Pancreas (tissue), 10 donors: ENCODE measurements at regions not wholly inside any gene's neighbourhood (a gene's known extent, or its start where the extent isn't known, plus 50 kb on each side); places are given as distances from the start of the nearest gene placed in this dataset.

Experiments used
- ATAC-seq, 4 donors: fragments of 200-7000 bp; cut with Tn5 transposase; one replicate each; pipeline versions ENCODE4 v1.8.0 to v1.9.1; 2020; ENCODE audit warnings: mild to moderate bottlenecking in 4 of 4, moderate library complexity in 4 of 4
- DNase-seq, 6 donors: peaks; one replicate each; pipeline ENCODE4 v3.0.0-alpha.2; 2020
- FAIRE-seq: peaks from 2 replicates; lab custom pipeline; 2012; peaks lifted over from hg19 to GRCh38; lab: Jason Lieb, UNC
- H3K27ac ChIP-seq, 4 donors: fragments of 200-600 bp; sonication (generic); 1 replicate in 3 of 4; 2 replicates in 1 of 4; pipeline versions ENCODE4 v1.5.0 to v1.8.0; 2020
- H3K27me3 ChIP-seq, 4 donors: fragments of 200-600 bp; one replicate each; pipeline ENCODE4 v1.8.0; 2021
- H3K36me3 ChIP-seq, 3 donors: fragments of 200-600 bp; sonication (generic) in 1 of 3; one replicate each; pipeline versions ENCODE4 v1.5.0 to v1.8.0; 2020 to 2021
- H3K4me1 ChIP-seq, 3 donors: fragments of 200-600 bp; one replicate each; pipeline ENCODE4 v1.8.0; 2021
- H3K4me3 ChIP-seq, 4 donors: fragments of 200-600 bp; sonication (generic) in 2 of 4; one replicate each; pipeline versions ENCODE4 v1.5.0 to v1.8.0; 2020 to 2021
- H3K9me3 ChIP-seq, 4 donors: fragments of 200-600 bp; one replicate each; pipeline ENCODE4 v1.8.0; 2021
- CTCF ChIP-seq, 4 donors: fragments of 200-600 bp; sonication (generic) in 3 of 4; IDR thresholded peaks; one replicate each; pipeline versions ENCODE4 v1.5.0 to v1.8.0; 2021; ENCODE audit warnings: antibody characterized with exemption in 4 of 4
- WGBS, 2 donors: extraction: QIAGEN DNeasy Blood & Tissue Kit; methylation state at CpG; one replicate each; pipeline ENCODE4 v1.1.7; 2013; 5-methylcytosine and 5-hydroxymethylcytosine counted together
- intact Hi-C, 3 donors: fragments of 100-400 bp; cut with DNase I; formaldehyde crosslinking; loops; one replicate each; pipeline versions ENCODE4 v1.11.1 to v1.14.2; 2022
- donor health status: healthy with polysubstance abuse.
- donor health status: DM: no; HTN: no; CAD: no; lungs with moderate emphysema.
- donor health status: DM: no; HTN: no; CAD: no.
- donor health status: control.
- donor health status: control.
- donor health status: Bipolar disorder and iron deficiency.
- donor health status: DM: yes; HTN: yes; CAD: no.
- donor health status: DM: no; HTN: no; CAD: no.
- donor health status: DM: no; HTN: no; CAD: no.
- donor health status: DM: yes; HTN: yes; CAD: no.

GRCh38 chr3:154794814-154795445 is 285.2 kb upstream of the MME start:
- DNase-seq (no peak), ATAC-seq (peak in 2 of 4 donors; percentile 46 to 56), FAIRE-seq (no peak)
- Histone ChIP-seq H3K27me3 (no peaks in the 10 kb centered on the region), H3K4me1 (no peaks in the 10 kb centered on the region), H3K4me3 (no peak overlapping the region), H3K9me3 (no peaks in the 10 kb centered on the region), H3K36me3 (no peaks in the 10 kb centered on the region), H3K27ac (no peak overlapping the region)
- no peak for TF ChIP-seq CTCF (IDR thresholded peaks at IDR 0.05)
- intact Hi-C loops = no loop called here

- no peak for TF ChIP-seq CTCF (IDR thresholded peaks at IDR 0.05)
- intact Hi-C loops = no loop called here
- no peaks in the 10 kb centered on the region for H3K36me3 ChIP-seq
- no peak for DNase-seq
- no peak overlapping the region for H3K27ac ChIP-seq
- no peak overlapping the region for H3K4me3 ChIP-seq
- H3K27me3 ChIP-seq = no peaks in the 10 kb centered on the region
- no peaks in the 10 kb centered on the region for H3K9me3 ChIP-seq
- H3K4me1 ChIP-seq = no peaks in the 10 kb centered on the region
- FAIRE-seq = no peak
- WGBS, 2 donors = 39 to 73% methylated on average over 1 of the region's 1 CpG
- peak in 2 of 4 donors; percentile 60 to 64 for ATAC-seq
Observed at GRCh38 chr3:154794391-154794790, 285.7 kb upstream of the MME start.

- Histone ChIP-seq H3K27me3 (no peaks in the 10 kb centered on the region), H3K4me1 (no peaks in the 10 kb centered on the region), H3K9me3 (no peaks in the 10 kb centered on the region), H3K36me3 (no peaks in the 10 kb centered on the region), H3K4me3 (no peak overlapping the region), H3K27ac (no peak overlapping the region)
- TF ChIP-seq CTCF (IDR thresholded peaks at IDR 0.05) = no peak
- ATAC-seq = no peak
- no peak for FAIRE-seq
- intact Hi-C loops = no loop called here
- 7 to 8% methylated on average over 1 of the region's 1 CpG for WGBS, 2 donors
- no peak for DNase-seq
Observed at GRCh38 chr3:154792828-154793227, 287.3 kb upstream of the MME start.

GRCh38 chr3:154791611-154792010 is 288.5 kb upstream of the MME start:
- Histone ChIP-seq H3K4me1 (no peaks in the 10 kb centered on the region), H3K27ac (no peak overlapping the region), H3K36me3 (no peaks in the 10 kb centered on the region), H3K4me3 (no peak overlapping the region), H3K27me3 (no peaks in the 10 kb centered on the region), H3K9me3 (no peaks in the 10 kb centered on the region)
- FAIRE-seq (no peak), DNase-seq (no peak), ATAC-seq (no peak)
- TF ChIP-seq CTCF (IDR thresholded peaks at IDR 0.05) = no peak
- intact Hi-C loops = no loop called here

GRCh38 chr3:154786724-154787123 is 293.4 kb upstream of the MME start:
- DNase-seq (no peak), FAIRE-seq (no peak), ATAC-seq (no peak)
- 34 to 49% methylated on average over 1 of the region's 1 CpG for WGBS, 2 donors
- H3K36me3 ChIP-seq = no peaks in the 10 kb centered on the region
- H3K27ac ChIP-seq = no peak overlapping the region
- H3K9me3 ChIP-seq = no peaks in the 10 kb centered on the region
- no peaks in the 10 kb centered on the region for H3K4me1 ChIP-seq
- H3K27me3 ChIP-seq = no peaks in the 10 kb centered on the region
- no peak for TF ChIP-seq CTCF (IDR thresholded peaks at IDR 0.05)
- no peak overlapping the region for H3K4me3 ChIP-seq
- intact Hi-C loops = no loop called here
